Osteocyte (in vitro differentiated cells): ENCODE measurements at regions not wholly inside any gene's neighbourhood (a gene's known extent, or its start where the extent isn't known, plus 50 kb on each side); places are given as distances from the start of the nearest gene placed in this dataset.

Experiments used
- DNase-seq: peaks from one replicate; pipeline ENCODE4 v3.0.0; 2021; ENCODE audit warnings: mixed read lengths; ENCODE audit not compliant: unreplicated experiment; ENCODE audit errors: extremely low spot score
- H3K27ac Mint-ChIP-seq: one replicate; pipeline ENCODE4 v1.8.0; 2021; ENCODE audit warnings: mild to moderate bottlenecking, mixed read lengths; ENCODE audit not compliant: unreplicated experiment
- H3K27me3 Mint-ChIP-seq: one replicate; pipeline ENCODE4 v1.8.0; 2021; ENCODE audit warnings: mixed read lengths; ENCODE audit not compliant: unreplicated experiment
- H3K36me3 Mint-ChIP-seq: one replicate; pipeline ENCODE4 v1.8.0; 2021; ENCODE audit warnings: mixed read lengths; ENCODE audit not compliant: unreplicated experiment
- H3K4me1 Mint-ChIP-seq: one replicate; pipeline ENCODE4 v1.8.0; 2021; ENCODE audit warnings: mixed read lengths; ENCODE audit not compliant: unreplicated experiment
- H3K4me3 Mint-ChIP-seq: one replicate; pipeline ENCODE4 v1.8.0; 2021; ENCODE audit warnings: mild to moderate bottlenecking, moderate library complexity, mixed read lengths; ENCODE audit not compliant: unreplicated experiment
- H3K9me3 Mint-ChIP-seq: one replicate; pipeline ENCODE4 v1.8.0; 2021; ENCODE audit warnings: mixed read lengths; ENCODE audit not compliant: unreplicated experiment
- CTCF ChIP-seq: fragments of 200-600 bp; sonication (generic); IDR thresholded peaks from 2 replicates; pipeline ENCODE4 v1.5.0; 2021; ENCODE audit warnings: antibody characterized with exemption, mild to moderate bottlenecking, moderate library complexity

- no peaks in the 10 kb centered on the region for H3K36me3 Mint-ChIP-seq
- no peak for TF ChIP-seq CTCF
- H3K27me3 Mint-ChIP-seq, result no peaks in the 10 kb centered on the region
- peaks cover 4% of the 10 kb centered on the region for H3K4me1 Mint-ChIP-seq
- no peak overlapping the region for H3K4me3 Mint-ChIP-seq
- DNase-seq, result no peak
- H3K27ac Mint-ChIP-seq, result no peak overlapping the region
- H3K9me3 Mint-ChIP-seq, result no peaks in the 10 kb centered on the region
These were observed 480.7 kb upstream of the DCN start for GRCh38 chr12:91663310-91663709.

- H3K4me3 Mint-ChIP-seq, result no peak overlapping the region
- no peak for DNase-seq
- H3K9me3 Mint-ChIP-seq, result no peaks in the 10 kb centered on the region
These were observed 479.4 kb upstream of the DCN start for GRCh38 chr12:91662021-91662420.

GRCh38 chr12:91657032-91657431 lies 474.4 kb upstream of the DCN start:
- no peaks in the 10 kb centered on the region for H3K9me3 Mint-ChIP-seq
- no peaks in the 10 kb centered on the region for H3K27me3 Mint-ChIP-seq
- DNase-seq, result no peak
- H3K4me1 Mint-ChIP-seq, result peaks cover 2% of the 10 kb centered on the region
- no peaks in the 10 kb centered on the region for H3K36me3 Mint-ChIP-seq
- no peak for TF ChIP-seq CTCF
- no peak overlapping the region for H3K4me3 Mint-ChIP-seq
- no peak overlapping the region for H3K27ac Mint-ChIP-seq

More at GRCh38 chr12:91662021-91662420, 479.4 kb upstream of the DCN start:
- H3K36me3 Mint-ChIP-seq, result no peaks in the 10 kb centered on the region
- no peak for TF ChIP-seq CTCF
- H3K27ac Mint-ChIP-seq, result no peak overlapping the region
- no peaks in the 10 kb centered on the region for H3K4me1 Mint-ChIP-seq
- no peaks in the 10 kb centered on the region for H3K27me3 Mint-ChIP-seq

- peaks cover 2% of the 10 kb centered on the region for H3K9me3 Mint-ChIP-seq
- peaks cover 4% of the 10 kb centered on the region for H3K36me3 Mint-ChIP-seq
These were observed 473.3 kb upstream of the DCN start for GRCh38 chr12:91655966-91656365.

GRCh38 chr12:91654087-91654486 lies 471.5 kb upstream of the DCN start:
- no peak for TF ChIP-seq CTCF
- no peak for DNase-seq
- Mint-ChIP-seq H3K27ac (no peak overlapping the region), H3K9me3 (peaks cover 3% of the 10 kb centered on the region), H3K27me3 (no peaks in the 10 kb centered on the region), H3K4me3 (no peak overlapping the region), H3K4me1 (peaks cover 9% of the 10 kb centered on the region), H3K36me3 (peaks cover 4% of the 10 kb centered on the region)

More at GRCh38 chr12:91655966-91656365, 473.3 kb upstream of the DCN start:
- no peak for TF ChIP-seq CTCF
- DNase-seq, result no peak
- Mint-ChIP-seq H3K27ac (no peak overlapping the region), H3K4me1 (peaks cover 9% of the 10 kb centered on the region), H3K4me3 (no peak overlapping the region), H3K27me3 (no peaks in the 10 kb centered on the region)
